Body of pancreas (tissue), 4 donors: ENCODE measurements at regions not wholly inside any gene's neighbourhood (a gene's known extent, or its start where the extent isn't known, plus 50 kb on each side); places are given as distances from the start of the nearest gene placed in this dataset.

Experiments used
- CTCF ChIP-seq, 7 experiments: fragments of 450-650 bp in 4 of 7; fragments of 200-600 bp in 3 of 7; sonication (generic) in 3 of 7; IDR thresholded peaks; one replicate each; pipeline ENCODE4 v1.5.1; 2016 to 2019; ENCODE audit warnings: antibody characterized with exemption in 7 of 7
- POLR2A ChIP-seq, 3 donors: fragments of 450-650 bp; IDR thresholded peaks; one replicate each; pipeline ENCODE4 v1.6.1; 2016; ENCODE audit warnings: antibody characterized with exemption in 3 of 3, mild to moderate bottlenecking in 2 of 3

- TF ChIP-seq CTCF (IDR thresholded peaks at IDR 0.05) (no peak), POLR2A (IDR thresholded peaks at IDR 0.05) (no peak)
These were observed 1342.9 kb upstream of the ADGRB3 start for GRCh38 chr6:67292169-67292568.
